AG04450 (cell line): ENCODE measurements at regions not wholly inside any gene's neighbourhood (a gene's known extent, or its start where the extent isn't known, plus 50 kb on each side); places are given as distances from the start of the nearest gene placed in this dataset.

Experiments used
- CTCF ChIA-PET: fragments of 300-600, 350-600 bp; formaldehyde crosslinking; extraction: SDS; loops from one replicate; lab custom pipeline; 2022; ENCODE audit warnings: antibody characterized with exemption, inconsistent platforms; lab: Charles Lee
- POLR2A ChIA-PET: fragments of 350-600 bp; formaldehyde crosslinking; extraction: SDS; loops from one replicate; lab custom pipeline; 2021; ENCODE audit warnings: antibody characterized with exemption, inconsistent platforms; lab: Yijun Ruan, JAX
- DNase-seq: peaks from one replicate; pipeline ENCODE4 v3.0.0-alpha.2; 2011; ENCODE audit warnings: low read depth, low spot score
- H3K27ac ChIP-seq: one replicate; pipeline ENCODE4 v1.5.1; 2012; ENCODE audit warnings: low read depth, low read length, control low read depth
- H3K27me3 ChIP-seq: one replicate; pipeline ENCODE4 v1.6.0; 2012; ENCODE audit warnings: low read length; ENCODE audit not compliant: control insufficient read depth, insufficient read depth
- H3K4me3 ChIP-seq: 2 replicates; pipeline ENCODE4 v1.5.1; 2011; ENCODE audit warnings: mild to moderate bottlenecking, low read depth, low read length, control low read depth
- H3K9me3 ChIP-seq: 2 replicates; pipeline ENCODE4 v1.5.1; 2012; ENCODE audit warnings: low read length; ENCODE audit not compliant: control insufficient read depth, insufficient read depth
- CTCF ChIP-seq: IDR thresholded peaks from 2 replicates; pipeline ENCODE4 v1.5.1; 2011; ENCODE audit warnings: low read depth, low read length, control low read depth, inconsistent platforms

DNA sequence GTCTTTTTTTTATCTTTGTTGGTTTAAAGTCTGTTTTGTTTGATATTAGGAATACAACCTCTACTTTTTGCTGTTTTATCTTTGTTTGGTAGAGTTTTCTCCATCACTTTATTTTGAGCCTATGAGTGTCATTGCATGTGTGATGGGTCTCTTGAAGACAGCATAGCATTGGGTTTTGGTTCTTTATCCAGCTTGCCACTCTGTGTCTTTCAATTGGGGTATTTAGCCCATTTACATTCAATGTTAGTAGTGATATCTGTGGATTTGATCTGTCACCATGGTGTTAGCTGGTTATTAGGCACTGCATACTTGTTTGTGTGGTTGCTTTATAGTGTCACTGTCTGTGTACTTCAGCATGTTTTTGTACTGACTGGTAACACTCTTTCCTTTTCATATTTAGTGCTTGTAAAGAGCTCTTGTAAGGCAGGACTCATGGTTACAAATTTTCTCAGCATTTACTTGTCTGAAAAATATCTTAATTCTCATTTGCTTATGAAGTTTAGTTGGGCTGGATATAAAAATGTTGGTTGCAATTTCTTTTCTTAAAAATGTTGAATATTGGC lies 845.5 kb downstream of the TLE4 start:
- H3K9me3 ChIP-seq: 0 out of 2 replicates have a peak, but pooled peaks cover 3% of the 10 kb centered on the region
- ChIA-PET POLR2A (no interaction called here), CTCF (no interaction called here)
- DNase-seq: no peak
- no peak overlapping the region for H3K4me3 ChIP-seq
- no peaks in the 10 kb centered on the region for H3K27me3 ChIP-seq
- no peak for TF ChIP-seq CTCF
- no peak overlapping the region for H3K27ac ChIP-seq

GRCh38 chr9:80410106-80410505 lies 838.3 kb downstream of the TLE4 start:
- Histone ChIP-seq H3K27me3 (no peaks in the 10 kb centered on the region), H3K9me3 (no peaks in the 10 kb centered on the region), H3K4me3 (no peak overlapping the region), H3K27ac (no peak overlapping the region)
- no peak for TF ChIP-seq CTCF
- DNase-seq: no peak
- ChIA-PET CTCF (no interaction called here), POLR2A (no interaction called here)

GRCh38 chr9:80407220-80407619 lies 835.5 kb downstream of the TLE4 start:
- ChIA-PET POLR2A (no interaction called here), CTCF (no interaction called here)
- no peak overlapping the region for H3K27ac ChIP-seq
- no peaks in the 10 kb centered on the region for H3K9me3 ChIP-seq
- TF ChIP-seq CTCF: no peak
- no peaks in the 10 kb centered on the region for H3K27me3 ChIP-seq
- no peak for DNase-seq
- H3K4me3 ChIP-seq: no peak overlapping the region

- TF ChIP-seq CTCF: no peak
- H3K27ac ChIP-seq: no peak overlapping the region
- ChIA-PET POLR2A (no interaction called here), CTCF (no interaction called here)
- DNase-seq: no peak
- no peaks in the 10 kb centered on the region for H3K27me3 ChIP-seq
- no peaks in the 10 kb centered on the region for H3K9me3 ChIP-seq
- H3K4me3 ChIP-seq: no peak overlapping the region
Observed at GRCh38 chr9:80401243-80401642, 829.5 kb downstream of the TLE4 start.

- no peak overlapping the region for H3K4me3 ChIP-seq
- H3K27me3 ChIP-seq: no peaks in the 10 kb centered on the region
- no peak for DNase-seq
- ChIA-PET POLR2A (no interaction called here), CTCF (no interaction called here)
- no peak for TF ChIP-seq CTCF
- no peak overlapping the region for H3K27ac ChIP-seq
- no peaks in the 10 kb centered on the region for H3K9me3 ChIP-seq
Observed at GRCh38 chr9:80400624-80401230, 829.0 kb downstream of the TLE4 start.
